GM23248 (cell line): ENCODE measurements at regions not wholly inside any gene's neighbourhood (a gene's known extent, or its start where the extent isn't known, plus 50 kb on each side); places are given as distances from the start of the nearest gene placed in this dataset.
"Not testable (repeated sequence)": the region's sequence is repeated elsewhere in the genome, so short reads cannot be mapped to it uniquely, and the experiment has no call there.

Experiments used
- DNase-seq: peaks from one replicate; pipeline ENCODE4 v3.0.0-alpha.2; 2015
- H2AFZ ChIP-seq: fragments of 200-600 bp; sonication (generic); 2 replicates; pipeline ENCODE4 v1.6.1; 2016; ENCODE audit warnings: antibody characterized with exemption
- H3F3A ChIP-seq: fragments of 200-600 bp; sonication (generic); 2 replicates; pipeline ENCODE4 v1.6.1; 2016; ENCODE audit warnings: mild to moderate bottlenecking, antibody characterized with exemption, mixed run types; ENCODE audit not compliant: insufficient read depth
- H3K27ac ChIP-seq: fragments of 200-600 bp; sonication (generic); 2 replicates; pipeline ENCODE4 v1.5.1; 2016; ENCODE audit warnings: mild to moderate bottlenecking
- H3K27me3 ChIP-seq: fragments of 200-600 bp; sonication (generic); replicated peaks from 2 replicates; pipeline ENCODE4 v1.6.1; 2016; ENCODE audit warnings: mild to moderate bottlenecking; ENCODE audit not compliant: insufficient read depth
- H3K36me3 ChIP-seq: fragments of 200-600 bp; sonication (generic); 2 replicates; pipeline ENCODE4 v1.6.1; 2016; ENCODE audit warnings: low read depth, mild to moderate bottlenecking
- H3K4me1 ChIP-seq: fragments of 200-600 bp; sonication (generic); 2 replicates; pipeline ENCODE4 v1.6.1; 2016; ENCODE audit warnings: mild to moderate bottlenecking; ENCODE audit not compliant: insufficient read depth
- H3K4me2 ChIP-seq: fragments of 200-600 bp; sonication (generic); one replicate; pipeline ENCODE4 v1.6.1; 2016; ENCODE audit warnings: mild to moderate bottlenecking; ENCODE audit not compliant: unreplicated experiment
- H3K4me3 ChIP-seq: fragments of 200-600 bp; sonication (generic); 2 replicates; pipeline ENCODE4 v1.5.1; 2016; ENCODE audit warnings: mild to moderate bottlenecking
- H3K79me2 ChIP-seq: fragments of 200-600 bp; sonication (generic); 2 replicates; pipeline ENCODE4 v1.6.1; 2016; ENCODE audit warnings: mild to moderate bottlenecking; ENCODE audit not compliant: insufficient read depth
- H3K9ac ChIP-seq: fragments of 200-600 bp; sonication (generic); 2 replicates; pipeline ENCODE4 v1.6.1; 2016; ENCODE audit warnings: mild to moderate bottlenecking
- H3K9me2 ChIP-seq: fragments of 200-600 bp; sonication (generic); 2 replicates; pipeline ENCODE4 v1.6.1; 2016; ENCODE audit warnings: mixed run types, mild to moderate bottlenecking, moderate library complexity; ENCODE audit not compliant: insufficient read depth
- H3K9me3 ChIP-seq: fragments of 200-600 bp; sonication (generic); one replicate; pipeline ENCODE4 v1.6.1; 2017; ENCODE audit warnings: low read depth
- H4K20me1 ChIP-seq: fragments of 200-600 bp; sonication (generic); 2 replicates; pipeline ENCODE4 v1.6.0; 2016; ENCODE audit not compliant: insufficient read depth
- EZH2 ChIP-seq: fragments of 200-600 bp; sonication (generic); IDR thresholded peaks from 2 replicates; pipeline ENCODE4 v1.6.1; 2018; ENCODE audit warnings: antibody characterized with exemption, mild to moderate bottlenecking; ENCODE audit not compliant: insufficient read depth, poor library complexity, severe bottlenecking
- EZH2phosphoT487 ChIP-seq: fragments of 200-600 bp; sonication (generic); IDR thresholded peaks from 2 replicates; pipeline ENCODE4 v1.6.1; 2018; ENCODE audit warnings: antibody characterized with exemption, moderate library complexity, mild to moderate bottlenecking, low read depth; ENCODE audit not compliant: insufficient read depth
- WGBS, 2 experiments: methylation state at CpG; one replicate each; pipeline ENCODE4 v1.1.6; 2015 to 2017; ENCODE audit warnings: low lambda C conversion rate in 2 of 2, low coverage in 1 of 2; ENCODE audit errors: missing lambda C conversion rate in 2 of 2; 5-methylcytosine and 5-hydroxymethylcytosine counted together
- in situ Hi-C: fragments of 300-500 bp; cut with MboI; formaldehyde crosslinking; loops from 2 replicates; pipeline ENCODE4 v1.15.0; 2020

DNA sequence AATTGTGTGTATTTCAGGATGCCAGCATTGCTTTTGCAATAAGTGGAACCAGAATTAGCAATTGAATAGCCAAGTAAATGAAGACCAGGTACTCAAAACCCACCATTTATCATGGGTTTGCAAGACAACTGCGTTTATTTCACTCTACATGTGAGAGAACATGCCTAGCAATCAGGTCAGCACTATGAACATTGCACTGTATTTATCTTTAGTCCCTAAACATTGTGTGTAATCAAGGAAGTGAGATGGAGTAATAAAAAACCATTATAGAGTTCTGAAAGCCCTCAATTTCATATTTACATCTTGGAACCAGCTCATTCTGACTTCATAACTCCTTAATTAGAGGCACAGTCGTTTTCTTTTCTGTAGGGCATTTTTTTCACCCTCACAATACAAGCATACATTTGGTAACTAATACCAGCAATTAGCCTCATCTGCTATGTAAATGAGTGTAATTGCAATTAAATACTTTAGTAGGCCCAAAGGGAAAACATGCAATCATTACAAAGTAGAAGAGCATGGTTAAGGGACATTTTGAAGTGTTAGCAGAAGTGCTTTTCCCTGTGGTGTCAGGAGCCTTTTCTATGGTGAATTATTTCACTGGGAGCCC, 153.1 kb upstream of the DPH6 start:
- H2AFZ ChIP-seq, result no peak overlapping the region
- H3F3A ChIP-seq, result peaks cover 1% of the 10 kb centered on the region; the same call in 1 of the 2 replicates
- H3K4me2 ChIP-seq, result no peak overlapping the region
- no peak for TF ChIP-seq EZH2
- no peak for TF ChIP-seq EZH2phosphoT487
- H3K36me3 ChIP-seq, result no peaks in the 10 kb centered on the region
- no peak overlapping the region for H3K27ac ChIP-seq
- H4K20me1 ChIP-seq, result no peaks in the 10 kb centered on the region
- DNase-seq, result no peak
- H3K9me2 ChIP-seq, result no peaks in the 10 kb centered on the region
- H3K4me3 ChIP-seq, result no peak overlapping the region
- H3K4me1 ChIP-seq, result peaks cover 19% of the 10 kb centered on the region
- H3K79me2 ChIP-seq, result no peaks in the 10 kb centered on the region
- no peaks in the 10 kb centered on the region for H3K27me3 ChIP-seq
- in situ Hi-C loops, result no loop called here
- H3K9ac ChIP-seq, result no peak overlapping the region
- H3K9me3 ChIP-seq, result no peaks in the 10 kb centered on the region
- WGBS, 2 experiments, result 50 to 54% methylated on average over 2 of the region's 2 CpGs

DNA sequence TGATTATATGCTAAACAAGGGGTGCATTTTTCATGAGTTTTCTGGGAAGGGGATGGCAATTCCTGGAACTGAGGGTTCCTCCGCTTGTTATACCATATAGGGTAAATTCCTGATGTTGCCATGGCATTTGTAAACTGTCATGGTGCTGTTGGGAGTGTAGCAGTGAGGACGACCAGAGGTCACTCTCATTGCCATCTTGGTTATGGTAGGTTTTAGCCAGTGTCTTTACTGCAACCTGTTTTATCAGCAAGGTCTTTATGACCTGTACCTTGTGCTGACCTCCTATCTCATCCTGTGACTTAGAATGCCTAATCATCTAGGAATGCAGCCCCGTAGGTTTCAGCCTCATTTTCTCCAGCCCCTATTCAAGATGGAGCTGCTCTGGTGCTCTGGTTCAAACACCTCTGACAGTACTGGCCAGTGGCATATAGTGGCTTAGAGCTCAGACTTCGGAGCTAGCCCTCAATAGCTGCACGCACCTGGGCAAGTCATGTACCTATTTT, 154.2 kb upstream of the DPH6 start:
- H3K36me3 ChIP-seq, in situ Hi-C loops, H3K4me3 ChIP-seq, H3K27ac ChIP-seq, H4K20me1 ChIP-seq, H3K9me3 ChIP-seq, H3K9ac ChIP-seq, DNase-seq, H2AFZ ChIP-seq, H3K27me3 ChIP-seq, H3K9me2 ChIP-seq, H3F3A ChIP-seq, H3K79me2 ChIP-seq, H3K4me2 ChIP-seq: not testable (repeated sequence)
- WGBS, 2 experiments, result 83 to 84% methylated on average over 5 of the region's 5 CpGs
- peaks cover 19% of the 10 kb centered on the region for H3K4me1 ChIP-seq

DNA sequence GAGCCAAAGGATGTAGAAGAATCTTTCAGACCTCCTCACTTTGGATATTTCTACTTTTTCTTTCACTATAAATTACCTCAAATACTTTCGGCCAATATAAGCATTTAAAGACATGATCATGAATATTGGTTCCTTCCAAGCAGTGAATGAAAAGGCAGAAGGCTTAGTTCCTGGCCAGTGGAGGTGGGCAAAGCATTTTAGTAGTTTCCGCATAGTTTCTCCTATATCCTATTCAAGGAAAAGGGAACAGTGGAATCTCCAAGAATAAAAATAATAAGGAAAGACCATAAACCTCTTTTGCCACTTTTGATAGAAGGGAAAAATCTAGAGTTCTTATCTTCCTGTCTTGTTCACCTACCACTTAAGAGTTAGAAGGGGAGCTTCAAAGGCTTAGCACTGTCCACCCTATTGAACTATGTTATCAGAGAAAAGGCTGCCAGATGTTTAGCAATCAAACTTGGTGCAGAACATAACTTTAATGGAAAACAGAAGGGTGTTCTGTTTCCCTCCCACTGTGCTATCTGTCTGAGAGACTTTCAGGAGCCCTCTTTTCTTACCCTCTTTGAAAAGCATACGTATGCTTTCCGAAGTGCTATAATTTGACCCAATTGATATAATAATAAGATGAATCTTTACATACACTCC, 155.6 kb upstream of the DPH6 start:
- Histone ChIP-seq H3K79me2 (no peaks in the 10 kb centered on the region), H3K36me3 (no peaks in the 10 kb centered on the region), H4K20me1 (no peaks in the 10 kb centered on the region), H3K9me2 (no peaks in the 10 kb centered on the region), H3K4me3 (no peak overlapping the region), H3K4me2 (no peak overlapping the region), H3K9ac (no peak overlapping the region), H3K4me1 (peaks cover 29% of the 10 kb centered on the region), H3K9me3 (no peaks in the 10 kb centered on the region), H3F3A (peaks cover 5% of the 10 kb centered on the region; the same call in 1 of the 2 replicates), H2AFZ (no peak overlapping the region), H3K27ac (no peak overlapping the region), H3K27me3 (no peaks in the 10 kb centered on the region)
- 76 to 81% methylated on average over 4 of the region's 4 CpGs for WGBS, 2 experiments
- in situ Hi-C loops, result no loop called here
- TF ChIP-seq EZH2 (no peak), EZH2phosphoT487 (no peak)
- DNase-seq, result no peak

- H3K9me2 ChIP-seq, result no peaks in the 10 kb centered on the region
- no peak overlapping the region for H3K4me2 ChIP-seq
- in situ Hi-C loops, result no loop called here
- H4K20me1 ChIP-seq, result no peaks in the 10 kb centered on the region
- DNase-seq, result no peak
- H3K79me2 ChIP-seq, result no peaks in the 10 kb centered on the region
- H3K4me1 ChIP-seq, result peaks cover 16% of the 10 kb centered on the region
- no peak overlapping the region for H3K9ac ChIP-seq
- WGBS, 2 experiments, result 84 to 86% methylated on average over 3 of the region's 3 CpGs
- TF ChIP-seq EZH2phosphoT487 (no peak), EZH2 (no peak)
- peaks cover 5% of the 10 kb centered on the region; the same call in 1 of the 2 replicates for H3F3A ChIP-seq
- no peak overlapping the region for H3K4me3 ChIP-seq
- H3K36me3 ChIP-seq, result no peaks in the 10 kb centered on the region
- no peak overlapping the region for H2AFZ ChIP-seq
- H3K9me3 ChIP-seq, result no peaks in the 10 kb centered on the region
- no peak overlapping the region for H3K27ac ChIP-seq
- no peaks in the 10 kb centered on the region for H3K27me3 ChIP-seq
Observed at GRCh38 chr15:35702946-35703495, 157.1 kb upstream of the DPH6 start.
